K562 (cell line): ENCODE measurements at regions not wholly inside any gene's neighbourhood (a gene's known extent, or its start where the extent isn't known, plus 50 kb on each side); places are given as distances from the start of the nearest gene placed in this dataset.

Experiments used
- FOXJ3 ChIP-seq: sonication (generic); formaldehyde crosslinking; IDR thresholded peaks from 2 replicates; pipeline ENCODE4 v1.4.0; 2020; ENCODE audit warnings: mild to moderate bottlenecking, missing genetic modification reagents
- NR2C2 ChIP-seq, 2 experiments: fragments of 200-800 bp in 1 of 2; sonication (Bioruptor generic) in 1 of 2; sonication (generic) in 1 of 2; formaldehyde crosslinking in 1 of 2; IDR thresholded peaks; 2 replicates each; pipeline versions ENCODE4 v1.6.1 to v1.8.0; 2016 to 2022; ENCODE audit warnings: mild to moderate bottlenecking in 1 of 2, missing compliant biosample characterization in 1 of 2, missing genetic modification characterization in 1 of 2, missing genetic modification reagents in 1 of 2

- TF ChIP-seq NR2C2 (CRISPR knock-in tag; IDR thresholded peaks at IDR 0.05) = no peak
- no peak for TF ChIP-seq NR2C2 (tag; IDR thresholded peaks at IDR 0.05)
- no peak for TF ChIP-seq FOXJ3 (CRISPR knock-in tag)
These were observed 198.0 kb upstream of the DCN start for GRCh38 chr12:91380631-91381030.
